ENCODE measurements at regions not wholly inside any gene's neighbourhood (a gene's known extent, or its start where the extent isn't known, plus 50 kb on each side); places are given as distances from the start of the nearest gene placed in this dataset.

DNA sequence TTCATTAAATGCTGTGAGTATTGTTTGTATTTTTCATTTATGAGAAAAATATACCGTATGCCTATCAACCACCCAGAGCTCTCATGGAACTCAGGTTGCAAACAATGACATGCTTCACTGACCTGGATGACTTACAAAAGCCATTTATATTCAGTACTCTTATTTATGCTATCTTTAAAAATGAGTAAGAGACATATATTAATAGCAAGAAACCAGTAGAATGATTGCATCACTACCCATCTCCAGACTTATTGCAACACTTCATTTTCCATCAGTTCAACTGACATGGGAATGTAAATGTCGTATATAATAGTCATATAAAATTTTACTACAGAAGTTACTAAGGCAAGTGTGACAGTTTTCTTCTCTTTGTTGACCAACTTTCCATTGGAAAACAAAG is 69.1 kb downstream of the OTP start:
- no peak for DNase-seq

GRCh38 chr5:77568555-77568954 is 70.0 kb downstream of the OTP start:
- DNase-seq = no peak

- DNase-seq = no peak
Measured at GRCh38 chr5:77568082-77568481, 70.4 kb downstream of the OTP start.

GRCh38 chr5:77563475-77563874 is 71.4 kb upstream of the WDR41 start:
- no peak for DNase-seq

DNA sequence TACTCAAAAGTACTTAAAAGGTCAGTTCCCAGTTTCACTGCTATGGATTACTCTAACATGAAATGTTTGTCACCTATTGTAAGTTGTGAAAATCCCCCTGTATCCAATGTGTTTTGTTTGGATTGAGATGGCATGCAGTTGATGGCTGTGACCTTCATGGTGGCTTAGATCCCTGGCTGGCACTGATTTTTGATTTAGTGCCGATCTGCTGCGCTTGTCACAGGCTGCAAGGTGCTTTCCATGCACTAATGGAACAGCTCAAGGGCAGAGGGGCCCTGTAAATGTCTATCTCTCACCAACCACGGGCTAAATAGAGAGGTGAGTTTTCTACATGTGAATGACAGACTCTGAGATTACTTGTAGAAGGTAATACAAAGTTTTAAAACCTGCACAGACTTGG is 69.8 kb upstream of the WDR41 start:
- no peak for DNase-seq

DNA sequence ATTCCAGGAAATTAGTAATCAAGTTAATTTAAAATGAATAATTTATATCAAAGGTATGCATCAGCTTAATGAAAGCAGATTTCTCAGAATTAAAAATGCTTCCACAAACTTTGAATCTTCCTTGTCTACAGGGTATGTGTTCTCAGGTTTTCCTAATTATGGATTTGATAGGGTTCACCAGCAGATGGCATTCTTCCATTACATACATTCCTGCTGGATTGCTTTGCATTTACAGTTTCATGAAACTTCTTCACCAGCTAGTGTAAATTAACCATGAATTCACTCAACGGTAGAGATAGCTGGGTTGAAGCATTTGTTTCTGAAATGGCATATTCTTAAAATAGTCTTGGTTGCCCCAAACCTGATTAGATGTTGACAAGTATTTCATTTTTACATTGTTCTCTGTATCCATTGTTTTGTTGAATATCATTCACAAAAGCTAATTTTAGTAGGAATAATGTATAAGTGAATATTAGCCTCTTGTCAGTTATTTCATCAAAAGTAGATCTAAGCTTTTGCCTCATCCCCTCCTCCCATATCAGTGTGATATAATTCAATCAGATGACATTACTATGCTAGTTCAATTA is 68.7 kb upstream of the WDR41 start:
- DNase-seq = peak; percentile 32

- no peak for DNase-seq
Measured at GRCh38 chr5:77558266-77558665, 66.2 kb upstream of the WDR41 start.

- DNase-seq = no peak
Measured at GRCh38 chr5:77550406-77550805, 58.3 kb upstream of the WDR41 start.

- DNase-seq = no peak
Measured at GRCh38 chr5:77545285-77545684, 53.2 kb upstream of the WDR41 start.
